Naive thymus-derived CD4-positive, alpha-beta T cell (primary cell): ENCODE measurements at regions not wholly inside any gene's neighbourhood (a gene's known extent, or its start where the extent isn't known, plus 50 kb on each side); places are given as distances from the start of the nearest gene placed in this dataset.

Experiments
- ATAC-seq: fragments of 150-1000 bp; cut with Tn5 transposase; 2 replicates; pipeline ENCODE4 v1.10.0; 2021; ENCODE audit warnings: mild to moderate bottlenecking, moderate library complexity
- CTCF ChIA-PET: fragments of 350-600 bp; sonication (Branson Sonifier 250); formaldehyde crosslinking; loops from one replicate; lab custom pipeline; 2021; ENCODE audit warnings: antibody characterized with exemption; lab: Charles Lee
- POLR2A ChIA-PET: fragments of 350-600 bp; sonication (Branson Sonifier 250); formaldehyde crosslinking; loops from one replicate; lab custom pipeline; 2021; ENCODE audit warnings: antibody characterized with exemption, inconsistent platforms; lab: Charles Lee
- DNase-seq, 9 donors: peaks; one replicate each; pipeline versions ENCODE4 v3.0.0 to v3.0.0-alpha.2; 2020 to 2022; ENCODE audit warnings: mixed read lengths in 1 of 9
- H3K27ac ChIP-seq: one replicate; pipeline ENCODE4 v1.7.0; 2013; ENCODE audit warnings: mild to moderate bottlenecking, low read depth, low read length, moderate library complexity
- H3K27me3 ChIP-seq, 2 donors: one replicate each; pipeline ENCODE4 v1.7.0; 2013; ENCODE audit warnings: low read length in 2 of 2, mild to moderate bottlenecking in 2 of 2, moderate library complexity in 2 of 2; ENCODE audit not compliant: control insufficient read depth in 2 of 2, insufficient read depth in 2 of 2
- H3K36me3 ChIP-seq, 3 experiments: 1 replicate in 2 of 3; 2 replicates in 1 of 3; pipeline ENCODE4 v1.7.0; 2013; ENCODE audit warnings: low read length in 3 of 3, mild to moderate bottlenecking in 3 of 3, moderate library complexity in 1 of 3; ENCODE audit not compliant: insufficient read depth in 3 of 3, control insufficient read depth in 2 of 3
- H3K4me1 ChIP-seq, 2 donors: one replicate each; pipeline ENCODE4 v1.7.0; 2013; ENCODE audit warnings: low read length in 2 of 2, mild to moderate bottlenecking in 2 of 2, moderate library complexity in 1 of 2; ENCODE audit not compliant: control insufficient read depth in 2 of 2, insufficient read depth in 2 of 2
- H3K4me3 ChIP-seq: 2 replicates; pipeline ENCODE4 v1.7.0; 2013; ENCODE audit warnings: mild to moderate bottlenecking, low read length
- H3K9me3 ChIP-seq, 3 experiments: 1 replicate in 2 of 3; 2 replicates in 1 of 3; pipeline ENCODE4 v1.7.0; 2013; ENCODE audit warnings: low read length in 3 of 3; ENCODE audit not compliant: control insufficient read depth in 2 of 3
- H3K27ac Mint-ChIP-seq, 9 donors: one replicate each; pipeline ENCODE4 v1.8.0; 2020 to 2022; ENCODE audit warnings: mixed read lengths in 9 of 9, mild to moderate bottlenecking in 8 of 9, moderate library complexity in 5 of 9, inconsistent platforms in 2 of 9
- H3K27me3 Mint-ChIP-seq, 5 donors: one replicate each; pipeline ENCODE4 v1.8.0; 2021 to 2022; ENCODE audit warnings: mixed read lengths in 5 of 5, mild to moderate bottlenecking in 1 of 5
- H3K36me3 Mint-ChIP-seq, 5 donors: one replicate each; pipeline ENCODE4 v1.8.0; 2020 to 2022; ENCODE audit warnings: mixed read lengths in 5 of 5, mild to moderate bottlenecking in 3 of 5, inconsistent platforms in 1 of 5
- H3K4me1 Mint-ChIP-seq, 7 donors: one replicate each; pipeline ENCODE4 v1.8.0; 2020 to 2022; ENCODE audit warnings: mixed read lengths in 7 of 7, mild to moderate bottlenecking in 3 of 7, inconsistent platforms in 1 of 7
- H3K4me3 Mint-ChIP-seq, 10 donors: one replicate each; pipeline ENCODE4 v1.8.0; 2020 to 2022; ENCODE audit warnings: mild to moderate bottlenecking in 10 of 10, mixed read lengths in 10 of 10, moderate library complexity in 6 of 10, inconsistent platforms in 2 of 10
- H3K9me3 Mint-ChIP-seq, 11 donors: one replicate each; pipeline ENCODE4 v1.8.0; 2020 to 2022; ENCODE audit warnings: mixed read lengths in 11 of 11, mild to moderate bottlenecking in 4 of 11, inconsistent platforms in 1 of 11, moderate library complexity in 1 of 11
- intact Hi-C, 2 donors: fragments of 100-400 bp; cut with micrococcal nuclease; formaldehyde crosslinking; loops; one replicate each; pipeline ENCODE4 v1.15.1; 2023

GRCh38 chr2:217366266-217366895 is 506.5 kb upstream of the TNP1 start:
- Histone ChIP-seq H3K4me3 (no peak overlapping the region), H3K9me3 (no peaks in the 10 kb centered on the region), H3K27ac (no peak overlapping the region), H3K27me3 (no peaks in the 10 kb centered on the region), H3K4me1 (no peaks in the 10 kb centered on the region), H3K36me3 (no peaks in the 10 kb centered on the region)
- H3K27ac Mint-ChIP-seq: no peak overlapping the region
- ATAC-seq (no peak), DNase-seq (no peak)
- no peaks in the 10 kb centered on the region for H3K36me3 Mint-ChIP-seq
- CTCF ChIA-PET: no interaction called here
- no peaks in the 10 kb centered on the region for H3K27me3 Mint-ChIP-seq
- no peak overlapping the region for H3K4me3 Mint-ChIP-seq
- peaks cover 0 to 4% (median 0%) of the 10 kb centered on the region in 11 donors for H3K9me3 Mint-ChIP-seq
- peaks cover 0 to 4% (median 0%) of the 10 kb centered on the region in 7 donors for H3K4me1 Mint-ChIP-seq
- POLR2A ChIA-PET: no interaction called here
- intact Hi-C loops: no loop called here

GRCh38 chr2:217365656-217366055 is 505.8 kb upstream of the TNP1 start:
- H3K4me1 Mint-ChIP-seq: peaks cover 0 to 4% (median 0%) of the 10 kb centered on the region in 7 donors

GRCh38 chr2:217364224-217364623 is 504.4 kb upstream of the TNP1 start:
- no peaks in the 10 kb centered on the region for H3K4me1 ChIP-seq
- Mint-ChIP-seq H3K27ac (no peak overlapping the region), H3K4me3 (no peak overlapping the region), H3K4me1 (peaks cover 0 to 4% (median 0%) of the 10 kb centered on the region in 7 donors), H3K36me3 (peaks cover 0 to 3% (median 0%) of the 10 kb centered on the region in 5 donors), H3K9me3 (peaks cover 0 to 4% (median 0%) of the 10 kb centered on the region in 11 donors), H3K27me3 (peaks cover 0 to 4% (median 0%) of the 10 kb centered on the region in 5 donors)
- H3K36me3 ChIP-seq: no peaks in the 10 kb centered on the region
- no peak overlapping the region for H3K4me3 ChIP-seq
- intact Hi-C loops: no loop called here
- ATAC-seq (no peak), DNase-seq (no peak)
- no peak overlapping the region for H3K27ac ChIP-seq
- H3K9me3 ChIP-seq: no peaks in the 10 kb centered on the region
- POLR2A ChIA-PET: no interaction called here
- no peaks in the 10 kb centered on the region for H3K27me3 ChIP-seq
- CTCF ChIA-PET: no interaction called here

More at GRCh38 chr2:217365656-217366055, 505.8 kb upstream of the TNP1 start:
- no peaks in the 10 kb centered on the region for H3K9me3 ChIP-seq
- intact Hi-C loops: no loop called here
- H3K27me3 ChIP-seq: no peaks in the 10 kb centered on the region
- no peaks in the 10 kb centered on the region for H3K36me3 ChIP-seq
- H3K4me3 Mint-ChIP-seq: no peak overlapping the region
- POLR2A ChIA-PET: no interaction called here
- CTCF ChIA-PET: no interaction called here
- H3K27ac ChIP-seq: no peak overlapping the region
- no peaks in the 10 kb centered on the region for H3K27me3 Mint-ChIP-seq
- no peaks in the 10 kb centered on the region for H3K36me3 Mint-ChIP-seq
- peaks cover 0 to 4% (median 0%) of the 10 kb centered on the region in 11 donors for H3K9me3 Mint-ChIP-seq
- DNase-seq: no peak
- H3K4me3 ChIP-seq: no peak overlapping the region
- H3K4me1 ChIP-seq: no peaks in the 10 kb centered on the region
- no peak for ATAC-seq
- no peak overlapping the region for H3K27ac Mint-ChIP-seq

GRCh38 chr2:217363470-217363869 is 503.6 kb upstream of the TNP1 start:
- intact Hi-C loops: no loop called here
- Mint-ChIP-seq H3K36me3 (peaks cover 0 to 5% (median 0%) of the 10 kb centered on the region in 5 donors), H3K4me1 (peaks cover 0 to 4% (median 0%) of the 10 kb centered on the region in 7 donors), H3K27me3 (peaks cover 0 to 4% (median 0%) of the 10 kb centered on the region in 5 donors), H3K4me3 (no peak overlapping the region), H3K27ac (peak overlapping the region in 1 of 9 donors; percentile 7), H3K9me3 (peaks cover 0 to 4% (median 0%) of the 10 kb centered on the region in 11 donors)
- Histone ChIP-seq H3K27ac (no peak overlapping the region), H3K4me1 (no peaks in the 10 kb centered on the region), H3K27me3 (no peaks in the 10 kb centered on the region), H3K36me3 (no peaks in the 10 kb centered on the region), H3K9me3 (no peaks in the 10 kb centered on the region), H3K4me3 (no peak overlapping the region)
- DNase-seq (no peak), ATAC-seq (no peak)
- ChIA-PET CTCF (no interaction called here), POLR2A (no interaction called here)

- peaks cover 0 to 4% (median 0%) of the 10 kb centered on the region in 7 donors for H3K4me1 Mint-ChIP-seq
- H3K9me3 ChIP-seq: no peaks in the 10 kb centered on the region
- POLR2A ChIA-PET: no interaction called here
- ATAC-seq: no peak
- H3K36me3 Mint-ChIP-seq: peaks cover 0 to 8% (median 0%) of the 10 kb centered on the region in 5 donors
- H3K4me3 ChIP-seq: no peak overlapping the region
- no peaks in the 10 kb centered on the region for H3K27me3 ChIP-seq
- H3K27ac Mint-ChIP-seq: no peak overlapping the region
- no peaks in the 10 kb centered on the region for H3K36me3 ChIP-seq
- DNase-seq: no peak
- H3K4me3 Mint-ChIP-seq: no peak overlapping the region
- H3K27me3 Mint-ChIP-seq: peaks cover 0 to 4% (median 0%) of the 10 kb centered on the region in 5 donors
- intact Hi-C loops: no loop called here
- H3K4me1 ChIP-seq: no peaks in the 10 kb centered on the region
- CTCF ChIA-PET: no interaction called here
- peaks cover 0 to 4% (median 0%) of the 10 kb centered on the region in 11 donors for H3K9me3 Mint-ChIP-seq
- H3K27ac ChIP-seq: no peak overlapping the region
These were observed 502.8 kb upstream of the TNP1 start for GRCh38 chr2:217362710-217363109.

- H3K4me3 ChIP-seq: no peak overlapping the region
- Mint-ChIP-seq H3K27me3 (peaks cover 0 to 4% (median 0%) of the 10 kb centered on the region in 5 donors), H3K4me1 (peaks cover 0 to 4% (median 0%) of the 10 kb centered on the region in 7 donors), H3K9me3 (peaks cover 0 to 4% (median 0%) of the 10 kb centered on the region in 11 donors), H3K27ac (no peak overlapping the region), H3K4me3 (no peak overlapping the region), H3K36me3 (peaks cover 0 to 8% (median 0%) of the 10 kb centered on the region in 5 donors)
- H3K9me3 ChIP-seq: no peaks in the 10 kb centered on the region
- ATAC-seq (no peak), DNase-seq (no peak)
- H3K4me1 ChIP-seq: no peaks in the 10 kb centered on the region
- intact Hi-C loops: no loop called here
- POLR2A ChIA-PET: no interaction called here
- no peaks in the 10 kb centered on the region for H3K36me3 ChIP-seq
- H3K27me3 ChIP-seq: no peaks in the 10 kb centered on the region
- CTCF ChIA-PET: no interaction called here
- no peak overlapping the region for H3K27ac ChIP-seq
These were observed 502.4 kb upstream of the TNP1 start for GRCh38 chr2:217362286-217362685.

GRCh38 chr2:217361483-217361880 is 501.6 kb upstream of the TNP1 start:
- Mint-ChIP-seq H3K36me3 (peaks cover 0 to 8% (median 0%) of the 10 kb centered on the region in 5 donors), H3K27me3 (peaks cover 0 to 4% (median 0%) of the 10 kb centered on the region in 5 donors), H3K4me3 (no peak overlapping the region), H3K27ac (no peak overlapping the region), H3K4me1 (peaks cover 0 to 4% (median 0%) of the 10 kb centered on the region in 7 donors), H3K9me3 (peaks cover 0 to 4% (median 0%) of the 10 kb centered on the region in 11 donors)
- H3K9me3 ChIP-seq: no peaks in the 10 kb centered on the region
- no peak overlapping the region for H3K4me3 ChIP-seq
- no peaks in the 10 kb centered on the region for H3K4me1 ChIP-seq
- ChIA-PET CTCF (no interaction called here), POLR2A (no interaction called here)
- H3K36me3 ChIP-seq: no peaks in the 10 kb centered on the region
- ATAC-seq (no peak), DNase-seq (no peak)
- H3K27me3 ChIP-seq: no peaks in the 10 kb centered on the region
- no peak overlapping the region for H3K27ac ChIP-seq
- intact Hi-C loops: no loop called here
